ENCODE measurements at regions not wholly inside any gene's neighbourhood (a gene's known extent, or its start where the extent isn't known, plus 50 kb on each side); places are given as distances from the start of the nearest gene placed in this dataset.
"Not testable (repeated sequence)": the region's sequence is repeated elsewhere in the genome, so short reads cannot be mapped to it uniquely, and the experiment has no call there.

DNA sequence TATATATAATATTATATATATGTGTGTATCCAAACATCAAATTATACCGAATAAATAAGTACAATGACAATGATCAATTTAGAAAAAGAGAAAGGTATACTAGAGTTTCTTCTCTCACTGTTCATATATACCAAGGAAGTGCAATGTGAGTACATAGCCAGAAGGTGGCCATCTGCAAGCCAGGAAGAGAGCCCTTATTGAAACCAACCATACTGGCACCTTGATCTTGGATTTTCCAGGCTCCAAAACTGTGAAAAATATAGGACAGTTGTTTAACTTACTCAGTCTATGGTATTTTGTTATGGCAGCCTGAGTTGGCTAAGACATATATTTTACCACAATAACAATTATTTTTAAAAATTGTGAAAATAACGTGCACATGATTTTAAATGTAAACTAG is 1490.2 kb upstream of the SLC39A10 start:
- DNase-seq = peak; percentile 17

DNA sequence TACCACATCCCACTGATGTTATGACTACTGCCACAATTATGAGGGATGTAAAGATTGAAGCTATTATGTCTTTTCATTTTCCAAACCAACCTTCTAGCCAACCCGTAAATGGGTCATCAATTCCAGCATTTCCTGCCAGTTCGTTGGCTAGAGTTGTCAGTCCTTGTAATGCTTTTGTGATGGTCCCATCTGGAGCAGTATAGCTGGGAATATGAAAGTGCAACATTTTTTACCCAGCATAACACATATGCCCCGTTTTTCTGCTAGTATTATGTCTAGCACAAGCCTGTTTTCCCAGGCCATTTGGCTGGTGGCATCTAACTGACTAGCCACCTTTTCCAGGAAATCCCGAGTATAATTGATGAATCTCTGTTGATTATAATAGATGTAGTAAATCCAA is 1501.6 kb upstream of the SLC39A10 start:
- DNase-seq = no peak

DNA sequence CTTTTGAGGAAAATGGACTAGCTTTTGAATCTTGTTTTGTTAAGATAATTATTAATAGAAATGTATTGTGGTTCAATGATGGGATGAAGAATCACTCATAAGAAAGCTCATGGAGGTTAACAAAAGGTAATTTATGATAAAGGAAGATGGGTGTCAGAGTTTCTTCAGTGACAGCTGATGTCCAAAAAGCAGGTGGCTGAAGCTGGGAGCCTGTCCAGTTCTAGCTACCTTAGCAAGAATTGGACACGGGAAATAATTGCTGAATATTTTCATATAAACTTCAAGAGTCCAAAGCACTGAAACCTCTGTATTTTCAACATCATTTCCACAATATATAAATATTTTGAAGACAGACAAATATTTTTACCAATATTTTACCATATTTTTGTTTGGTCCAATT is 1505.8 kb upstream of the SLC39A10 start:
- no peak for DNase-seq

DNA sequence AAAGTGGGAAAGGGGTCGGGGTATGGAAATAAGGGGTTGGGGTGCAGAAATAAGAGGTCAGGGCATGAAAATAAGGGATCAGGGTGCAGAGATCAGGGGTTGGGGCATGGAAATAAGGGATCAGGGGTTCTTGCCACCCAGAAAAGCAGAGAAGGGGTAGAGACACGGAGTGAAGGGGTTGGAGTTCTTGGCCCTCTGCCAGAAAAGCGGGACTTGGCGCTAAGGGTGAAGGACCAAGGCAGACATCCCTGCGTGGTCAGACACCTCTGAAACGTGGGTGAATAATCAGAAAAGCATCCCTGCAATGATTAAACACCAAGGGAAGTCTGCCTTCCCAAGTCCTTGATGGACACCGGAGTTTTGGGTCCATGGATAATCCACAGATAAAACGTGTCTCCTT is 1521.6 kb upstream of the SLC39A10 start:
- DNase-seq = no peak

DNA sequence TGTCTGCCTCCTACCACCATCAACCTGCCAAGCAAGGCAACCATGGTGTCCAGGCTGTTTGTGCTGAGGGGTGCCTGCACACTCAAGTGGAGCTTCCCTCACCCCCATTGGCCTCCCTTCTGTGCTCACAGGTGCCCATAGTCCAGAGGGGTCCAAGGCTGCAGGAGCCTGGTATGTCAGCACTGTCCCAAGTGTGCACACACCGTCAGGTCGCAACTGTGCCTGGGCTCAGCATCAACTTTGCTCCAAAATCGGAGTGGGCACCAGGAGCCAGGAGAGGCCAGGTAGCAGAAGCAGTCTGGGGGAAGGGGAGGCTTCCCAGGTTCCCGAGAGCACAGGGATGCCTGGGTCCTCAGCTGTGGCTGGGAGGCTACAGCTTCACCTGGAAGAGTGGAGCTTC is 1528.2 kb upstream of the SLC39A10 start:
- no peak for DNase-seq

GRCh38 chr2:194126418-194126817 is 1530.6 kb upstream of the SLC39A10 start:
- no peak for DNase-seq

DNA sequence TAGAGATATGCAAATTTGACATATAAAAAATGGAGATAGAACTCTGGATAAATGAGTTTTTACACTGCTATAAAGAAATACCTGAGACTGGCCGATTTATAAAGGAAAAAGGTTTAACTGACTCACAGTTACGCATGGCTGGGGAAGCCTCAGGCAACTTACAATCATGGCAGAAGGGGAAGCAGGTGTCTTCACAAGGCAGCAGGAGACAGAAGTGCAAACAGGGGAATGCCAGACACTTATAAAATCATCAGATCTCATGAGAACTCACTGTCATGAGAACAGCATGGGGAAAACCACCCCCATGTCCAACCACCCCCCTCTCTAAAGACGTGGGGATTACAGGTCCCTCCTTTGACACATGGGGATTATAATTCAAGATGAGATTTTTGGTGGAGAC is 1540.2 kb upstream of the SLC39A10 start:
- DNase-seq = peak; percentile 4

- DNase-seq = no peak
Observed at GRCh38 chr2:194105358-194105757, 1551.7 kb upstream of the SLC39A10 start.

DNA sequence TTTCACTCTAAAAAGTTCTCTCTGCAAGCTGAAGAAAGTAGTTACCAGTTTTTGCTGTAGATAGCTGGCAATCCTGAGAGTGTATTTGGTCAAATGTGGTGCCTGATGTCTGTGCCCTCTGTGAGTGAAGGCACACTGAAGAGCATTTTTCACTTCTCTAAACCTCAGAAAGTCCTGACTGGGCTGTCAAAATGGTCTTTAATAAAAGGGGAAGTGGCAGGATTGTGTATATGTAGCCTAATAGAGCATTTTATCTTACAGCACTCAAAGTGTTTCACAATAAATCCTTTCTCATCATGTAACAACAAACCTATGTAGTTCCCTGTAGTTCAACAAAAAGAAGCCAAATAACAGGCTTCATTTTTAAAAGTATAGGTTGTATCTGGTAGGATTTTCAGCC is 1552.3 kb upstream of the SLC39A10 start:
- DNase-seq = no peak

DNA sequence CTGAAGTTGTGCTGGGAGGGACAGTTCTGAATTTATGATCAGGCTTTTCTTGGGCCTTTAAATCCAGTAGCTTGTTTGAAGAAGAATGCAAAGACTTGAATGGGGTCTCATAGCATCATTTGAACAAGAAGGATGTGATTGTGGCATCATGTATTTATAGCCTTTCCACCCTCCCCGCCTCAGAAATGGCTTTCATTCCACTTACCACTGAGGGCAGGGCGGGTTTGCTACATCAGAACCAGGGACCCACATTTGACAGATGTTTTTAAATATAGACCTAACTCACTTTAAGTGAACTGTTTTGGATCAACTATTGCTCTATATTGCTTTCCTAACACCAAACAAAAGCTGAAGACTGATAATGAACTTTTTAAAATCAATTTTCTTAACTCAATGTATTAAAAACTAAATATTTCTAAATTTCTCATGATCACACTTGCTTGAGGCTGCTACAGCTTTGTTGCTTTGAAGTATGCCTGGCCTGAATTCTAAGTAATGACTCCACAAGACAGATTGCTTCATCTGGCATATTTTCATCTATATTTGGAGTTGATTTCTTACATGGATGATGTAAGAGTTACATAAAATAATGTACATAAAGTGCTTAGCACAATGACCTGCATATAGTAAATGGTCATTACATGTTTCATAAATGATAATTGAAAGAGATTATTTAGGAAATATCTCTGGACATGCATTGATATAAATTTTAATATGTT is 1552.9 kb upstream of the SLC39A10 start:
- DNase-seq = no peak

- DNase-seq = no peak
Observed at GRCh38 chr2:194102546-194102945, 1554.5 kb upstream of the SLC39A10 start.

GRCh38 chr2:194100201-194100600 is 1556.8 kb upstream of the SLC39A10 start:
- DNase-seq = no peak

DNA sequence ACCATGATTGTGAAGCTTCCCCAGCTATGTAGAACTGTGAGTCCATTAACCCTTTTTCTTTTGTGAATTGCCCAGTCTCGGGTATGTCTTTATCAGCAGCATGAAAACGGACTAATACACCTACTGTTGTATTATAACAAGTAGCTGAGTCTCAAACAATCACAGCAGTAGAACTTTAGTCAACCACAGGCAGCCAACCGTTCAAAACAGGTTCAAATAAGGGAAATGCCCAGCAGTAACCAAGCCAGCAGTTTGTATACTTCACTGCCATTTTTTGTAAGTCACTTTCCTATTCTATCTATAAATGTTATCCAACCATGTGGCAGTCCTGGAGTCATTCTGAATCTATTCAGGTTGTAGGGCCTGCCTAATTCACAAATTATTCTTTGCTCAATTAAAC is 1560.6 kb upstream of the SLC39A10 start:
- no peak for DNase-seq

DNA sequence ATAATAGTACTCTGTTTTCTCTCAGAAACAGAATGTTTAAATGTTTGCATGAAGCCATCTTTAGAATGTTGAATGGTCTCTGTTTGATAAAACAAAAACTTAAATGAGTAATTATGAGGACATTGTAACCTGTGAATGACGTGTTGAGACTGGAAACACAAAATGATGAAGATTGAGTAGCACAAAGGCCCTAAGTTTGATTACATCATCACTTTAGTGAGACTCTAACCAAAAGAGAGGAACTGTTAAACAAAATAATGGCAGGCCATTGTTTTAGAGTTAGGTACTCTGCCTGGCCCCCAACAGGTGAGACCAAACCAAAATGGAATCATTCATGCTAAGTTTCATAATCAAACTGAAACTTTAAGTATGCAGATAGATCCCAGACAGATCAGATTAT is 1561.7 kb upstream of the SLC39A10 start:
- DNase-seq = no peak

GRCh38 chr2:194090251-194090905 is 1566.6 kb upstream of the SLC39A10 start:
- DNase-seq = no peak

DNA sequence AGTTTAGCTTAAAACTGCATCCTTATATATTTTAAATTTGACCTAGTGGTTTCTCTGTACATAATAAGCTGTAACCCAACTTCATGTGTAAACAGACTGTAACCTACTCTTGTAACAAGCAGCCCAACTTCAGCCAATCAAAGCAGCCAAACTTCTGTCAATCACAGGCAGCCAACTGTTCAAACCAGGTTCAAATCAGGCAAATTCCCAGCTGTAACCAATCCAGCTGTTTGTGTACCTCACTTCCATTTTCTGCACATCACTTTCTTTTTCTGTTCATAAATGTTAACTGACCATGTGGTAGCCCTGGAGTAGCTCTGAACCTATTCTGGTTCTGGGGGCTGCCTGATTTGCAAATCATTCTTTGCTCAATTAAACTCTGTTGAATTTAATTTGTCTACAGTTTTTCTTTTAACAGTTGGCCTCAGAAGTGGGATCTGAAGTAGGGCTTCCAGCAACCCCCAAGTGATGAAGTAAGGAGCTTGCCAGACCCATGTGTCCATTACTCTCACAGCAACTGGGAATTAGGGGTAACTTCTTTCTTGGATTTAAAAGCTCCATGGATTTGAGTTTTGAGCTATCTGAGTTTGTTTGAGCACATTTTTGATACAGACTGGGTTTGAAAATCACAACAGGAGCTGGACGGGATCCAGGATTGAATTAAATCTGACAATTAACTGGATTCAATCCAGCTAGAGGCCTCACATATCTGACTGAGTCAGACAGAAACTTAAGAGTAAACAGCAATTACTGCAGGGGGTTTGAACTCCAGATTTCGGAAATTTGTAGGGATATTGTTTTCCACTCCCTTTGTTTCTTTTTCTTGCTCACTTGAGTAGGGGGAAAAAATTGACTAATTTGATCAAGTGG is 1569.7 kb upstream of the SLC39A10 start:
- peak; percentile 63 for DNase-seq

- no peak for DNase-seq
Observed at GRCh38 chr2:194086129-194086528, 1570.9 kb upstream of the SLC39A10 start.

DNA sequence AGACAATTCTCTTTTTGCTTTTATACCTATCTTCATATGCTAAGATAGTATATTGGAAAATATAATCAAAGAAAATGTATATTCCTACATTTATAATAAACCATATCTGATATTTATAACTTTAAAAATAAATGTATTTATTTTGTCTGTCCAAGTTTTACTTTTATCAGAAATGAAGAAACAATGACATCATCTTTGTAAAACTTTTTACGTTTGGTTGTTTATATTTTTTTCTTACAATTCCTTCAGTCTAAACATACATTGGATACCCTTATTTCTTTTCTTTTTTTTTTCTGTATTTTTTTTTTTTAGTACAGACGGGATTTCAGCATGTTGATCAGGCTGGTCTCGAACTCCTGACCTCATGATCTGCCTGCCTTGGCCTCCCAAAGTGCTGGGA is 1577.0 kb upstream of the SLC39A10 start:
- DNase-seq = no peak

DNA sequence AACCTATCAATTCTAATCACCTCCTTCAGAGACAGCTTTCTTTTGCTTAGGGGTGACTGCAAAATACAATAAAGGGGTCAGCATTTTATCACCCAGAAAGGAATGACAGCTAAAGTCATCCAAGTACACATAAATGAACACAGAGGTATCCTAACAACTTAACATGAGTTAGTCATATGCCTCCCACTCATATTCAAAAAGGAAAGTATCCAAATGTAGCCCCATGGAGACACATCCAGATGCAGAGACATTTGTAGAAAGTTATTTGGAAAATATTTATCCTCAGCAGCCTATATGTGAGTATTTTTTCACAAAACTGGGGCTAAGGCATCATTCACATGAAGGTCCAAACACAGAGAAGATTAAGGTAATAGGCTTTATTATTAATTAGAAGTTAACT is 1579.7 kb upstream of the SLC39A10 start:
- no peak for DNase-seq

- DNase-seq = no peak
Observed at GRCh38 chr2:194062401-194062800, 1594.6 kb upstream of the SLC39A10 start.

DNA sequence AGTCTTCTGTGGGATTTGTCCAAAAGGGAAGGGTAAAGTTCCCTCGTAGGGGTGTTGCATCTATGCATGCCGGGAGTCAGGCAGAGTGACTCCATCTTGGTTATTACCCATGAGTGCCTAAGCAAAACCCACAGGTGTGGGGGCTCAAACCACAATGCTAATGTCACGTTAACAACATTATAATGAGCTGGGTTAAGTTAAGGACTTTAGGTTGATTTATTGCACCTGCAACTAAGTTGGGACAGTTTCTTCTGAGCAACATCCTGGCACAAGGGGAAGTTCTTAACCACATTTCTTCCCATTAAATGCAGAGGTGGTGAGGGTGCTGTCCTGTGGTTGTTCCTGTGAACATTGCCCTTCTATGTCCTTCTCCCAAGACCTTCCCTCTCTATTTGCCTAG is 1596.8 kb upstream of the SLC39A10 start:
- no peak for DNase-seq

GRCh38 chr2:194054313-194054712 is 1602.7 kb upstream of the SLC39A10 start:
- DNase-seq = peak; percentile 52

DNA sequence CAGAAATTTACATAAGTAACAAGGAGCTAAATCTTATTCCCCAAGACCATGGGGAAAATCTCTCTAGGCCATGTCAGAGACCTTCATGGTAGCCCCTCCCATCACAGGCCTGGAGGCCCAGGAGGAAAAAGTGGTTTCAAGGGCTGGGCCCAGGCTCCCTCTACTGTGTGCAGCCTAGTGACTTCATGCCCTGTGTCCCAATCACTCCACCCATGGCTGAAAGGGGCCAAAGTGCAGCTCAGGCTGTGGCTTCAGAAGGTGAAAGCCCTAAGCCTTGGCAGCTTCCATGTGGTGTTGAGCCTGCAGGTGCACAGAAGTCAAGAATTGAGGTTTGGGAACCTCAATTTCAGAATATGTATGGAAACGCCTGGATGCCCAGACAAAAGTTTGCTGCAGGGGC is 1612.7 kb upstream of the SLC39A10 start:
- no peak for DNase-seq

DNA sequence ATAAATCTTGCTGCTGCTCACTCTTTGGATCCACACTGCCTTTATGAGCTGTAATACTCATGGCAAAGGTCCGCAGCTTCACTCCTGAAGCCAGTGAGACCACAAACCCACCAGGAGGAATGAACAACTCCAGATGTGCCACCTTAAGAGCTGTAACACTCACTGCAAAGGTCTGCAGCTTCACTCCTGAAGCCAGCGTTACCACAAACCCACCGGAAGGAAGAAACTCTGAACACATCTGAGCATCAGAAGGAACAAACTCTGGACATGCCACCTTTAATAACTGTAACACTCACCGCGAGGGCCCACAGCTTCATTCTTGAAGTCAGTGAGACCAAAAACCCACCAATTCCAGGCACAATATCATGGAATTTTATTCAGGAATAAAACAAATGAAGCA is 1635.9 kb upstream of the SLC39A10 start:
- not testable (repeated sequence) for DNase-seq
